Stimulated activated naive B cell treated with anti-CD40 and anti-IgM and Interleukin-4, amounts not matched to agents 10 μg/mL and 1 μg/mL and 100 μg/mL, for 72 hours (primary cell): ENCODE measurements at regions not wholly inside any gene's neighbourhood (a gene's known extent, or its start where the extent isn't known, plus 50 kb on each side); places are given as distances from the start of the nearest gene placed in this dataset.

Experiments
- ATAC-seq, 2 donors: fragments of 150-1000 bp; cut with Tn5 transposase; replicated peaks; 2 replicates each; pipeline ENCODE4 v1.10.0; 2021; ENCODE audit warnings: moderate library complexity in 1 of 2
- DNase-seq: peaks from one replicate; pipeline ENCODE4 v3.0.0; 2021
- H3K27ac Mint-ChIP-seq: one replicate; pipeline ENCODE4 v1.8.0; 2022; ENCODE audit warnings: mild to moderate bottlenecking, mixed read lengths
- H3K27me3 Mint-ChIP-seq, 2 donors: one replicate each; pipeline ENCODE4 v1.8.0; 2022; ENCODE audit warnings: mixed read lengths in 2 of 2
- H3K36me3 Mint-ChIP-seq, 2 donors: one replicate each; pipeline ENCODE4 v1.8.0; 2022; ENCODE audit warnings: mixed read lengths in 2 of 2, mild to moderate bottlenecking in 1 of 2
- H3K4me1 Mint-ChIP-seq, 2 donors: one replicate each; pipeline ENCODE4 v1.8.0; 2022; ENCODE audit warnings: mixed read lengths in 2 of 2, mild to moderate bottlenecking in 1 of 2
- H3K4me3 Mint-ChIP-seq, 2 donors: one replicate each; pipeline ENCODE4 v1.8.0; 2022; ENCODE audit warnings: mild to moderate bottlenecking in 2 of 2, mixed read lengths in 2 of 2, moderate library complexity in 1 of 2
- H3K9me3 Mint-ChIP-seq, 2 donors: one replicate each; pipeline ENCODE4 v1.8.0; 2022; ENCODE audit warnings: mixed read lengths in 2 of 2, mild to moderate bottlenecking in 1 of 2

- no peak for ATAC-seq
- no peaks in the 10 kb centered on the region for H3K36me3 Mint-ChIP-seq
- H3K9me3 Mint-ChIP-seq, result no peaks in the 10 kb centered on the region
- H3K4me1 Mint-ChIP-seq, result no peaks in the 10 kb centered on the region
- no peak overlapping the region for H3K27ac Mint-ChIP-seq
- no peak for DNase-seq
- H3K4me3 Mint-ChIP-seq, result no peak overlapping the region
- peaks cover 24 to 38% of the 10 kb centered on the region in 2 donors for H3K27me3 Mint-ChIP-seq
Measured at GRCh38 chr6:169881398-169881797, 130.0 kb downstream of the ERMARD start.

- H3K36me3 Mint-ChIP-seq, result no peaks in the 10 kb centered on the region
- DNase-seq (no peak), ATAC-seq (no peak)
- H3K27ac Mint-ChIP-seq, result no peak overlapping the region
- no peak overlapping the region for H3K4me3 Mint-ChIP-seq
- peaks cover 24 to 44% of the 10 kb centered on the region in 2 donors for H3K27me3 Mint-ChIP-seq
- peaks cover 0 to 2% of the 10 kb centered on the region in 2 donors for H3K9me3 Mint-ChIP-seq
- no peaks in the 10 kb centered on the region for H3K4me1 Mint-ChIP-seq
Measured at GRCh38 chr6:169880516-169880915, 129.1 kb downstream of the ERMARD start.

- Mint-ChIP-seq H3K9me3 (no peaks in the 10 kb centered on the region), H3K36me3 (no peaks in the 10 kb centered on the region), H3K27ac (no peak overlapping the region), H3K4me3 (no peak overlapping the region), H3K4me1 (peaks cover 2 to 13% of the 10 kb centered on the region in 2 donors), H3K27me3 (no peaks in the 10 kb centered on the region)
- DNase-seq (no peak), ATAC-seq (no peak)
Measured at GRCh38 chr6:169869301-169869700, 117.9 kb downstream of the ERMARD start.

- Mint-ChIP-seq H3K4me1 (peaks cover 2 to 13% of the 10 kb centered on the region in 2 donors), H3K36me3 (no peaks in the 10 kb centered on the region), H3K9me3 (peaks cover 0 to 4% of the 10 kb centered on the region in 2 donors), H3K27ac (no peak overlapping the region), H3K27me3 (no peaks in the 10 kb centered on the region), H3K4me3 (no peak overlapping the region)
- DNase-seq, result peak; percentile 49
- peak; percentile 92 to 96 for ATAC-seq
Measured at GRCh38 chr6:169868458-169868857, 117.0 kb downstream of the ERMARD start.

GRCh38 chr6:169867751-169868191 lies 116.3 kb downstream of the ERMARD start:
- no peak for DNase-seq
- Mint-ChIP-seq H3K36me3 (no peaks in the 10 kb centered on the region), H3K4me1 (peaks cover 2 to 13% of the 10 kb centered on the region in 2 donors), H3K4me3 (no peak overlapping the region), H3K27me3 (no peaks in the 10 kb centered on the region), H3K27ac (no peak overlapping the region), H3K9me3 (peaks cover 0 to 5% of the 10 kb centered on the region in 2 donors)
- no peak for ATAC-seq

- Mint-ChIP-seq H3K27me3 (no peaks in the 10 kb centered on the region), H3K27ac (no peak overlapping the region), H3K36me3 (no peaks in the 10 kb centered on the region), H3K9me3 (peaks cover 0 to 5% of the 10 kb centered on the region in 2 donors), H3K4me3 (no peak overlapping the region), H3K4me1 (peaks cover 2 to 13% of the 10 kb centered on the region in 2 donors)
- ATAC-seq (no peak), DNase-seq (no peak)
Measured at GRCh38 chr6:169866668-169867521, 115.5 kb downstream of the ERMARD start.

- no peak overlapping the region for H3K27ac Mint-ChIP-seq
Measured at GRCh38 chr6:169866140-169866534, 114.7 kb downstream of the ERMARD start.

GRCh38 chr6:169865346-169866139 lies 114.1 kb downstream of the ERMARD start:
- Mint-ChIP-seq H3K4me1 (peaks cover 4 to 17% of the 10 kb centered on the region in 2 donors), H3K27ac (no peak overlapping the region), H3K27me3 (no peaks in the 10 kb centered on the region), H3K9me3 (peaks cover 0 to 5% of the 10 kb centered on the region in 2 donors), H3K4me3 (no peak overlapping the region), H3K36me3 (no peaks in the 10 kb centered on the region)
- DNase-seq (no peak), ATAC-seq (no peak)

More at GRCh38 chr6:169866140-169866534, 114.7 kb downstream of the ERMARD start:
- Mint-ChIP-seq H3K9me3 (peaks cover 0 to 5% of the 10 kb centered on the region in 2 donors), H3K4me1 (peaks cover 2 to 13% of the 10 kb centered on the region in 2 donors), H3K36me3 (no peaks in the 10 kb centered on the region), H3K27me3 (no peaks in the 10 kb centered on the region), H3K4me3 (no peak overlapping the region)
- ATAC-seq, result no peak
- DNase-seq, result no peak

GRCh38 chr6:169864148-169865020 lies 113.0 kb downstream of the ERMARD start:
- DNase-seq (no peak), ATAC-seq (no peak)
- peaks cover 6 to 19% of the 10 kb centered on the region in 2 donors for H3K4me1 Mint-ChIP-seq
- H3K27me3 Mint-ChIP-seq, result no peaks in the 10 kb centered on the region
- H3K9me3 Mint-ChIP-seq, result peaks cover 0 to 5% of the 10 kb centered on the region in 2 donors
- no peaks in the 10 kb centered on the region for H3K36me3 Mint-ChIP-seq
- H3K4me3 Mint-ChIP-seq, result no peak overlapping the region
- H3K27ac Mint-ChIP-seq, result no peak overlapping the region

- H3K27ac Mint-ChIP-seq, result no peak overlapping the region
Measured at GRCh38 chr6:169863710-169864109, 112.3 kb downstream of the ERMARD start.

GRCh38 chr6:169862892-169863525 lies 111.6 kb downstream of the ERMARD start:
- DNase-seq (no peak), ATAC-seq (no peak)
- no peak overlapping the region for H3K27ac Mint-ChIP-seq
- H3K27me3 Mint-ChIP-seq, result no peaks in the 10 kb centered on the region
- H3K36me3 Mint-ChIP-seq, result no peaks in the 10 kb centered on the region
- H3K9me3 Mint-ChIP-seq, result peaks cover 0 to 5% of the 10 kb centered on the region in 2 donors
- H3K4me3 Mint-ChIP-seq, result no peak overlapping the region
- peaks cover 6 to 12% of the 10 kb centered on the region in 2 donors for H3K4me1 Mint-ChIP-seq

More at GRCh38 chr6:169863710-169864109, 112.3 kb downstream of the ERMARD start:
- Mint-ChIP-seq H3K4me3 (no peak overlapping the region), H3K27me3 (no peaks in the 10 kb centered on the region), H3K36me3 (no peaks in the 10 kb centered on the region), H3K4me1 (peaks cover 6 to 16% of the 10 kb centered on the region in 2 donors), H3K9me3 (peaks cover 0 to 5% of the 10 kb centered on the region in 2 donors)
- DNase-seq (no peak), ATAC-seq (no peak)

GRCh38 chr6:169862043-169862891 lies 110.8 kb downstream of the ERMARD start:
- H3K9me3 Mint-ChIP-seq, result peaks cover 3 to 9% of the 10 kb centered on the region in 2 donors
- ATAC-seq (no peak), DNase-seq (no peak)
- H3K27me3 Mint-ChIP-seq, result no peaks in the 10 kb centered on the region
- no peak overlapping the region for H3K4me3 Mint-ChIP-seq
- no peak overlapping the region for H3K27ac Mint-ChIP-seq
- H3K36me3 Mint-ChIP-seq, result peaks cover 0 to 3% of the 10 kb centered on the region in 2 donors
- H3K4me1 Mint-ChIP-seq, result peaks cover 6 to 12% of the 10 kb centered on the region in 2 donors
